ENCODE measurements at regions not wholly inside any gene's neighbourhood (a gene's known extent, or its start where the extent isn't known, plus 50 kb on each side); places are given as distances from the start of the nearest gene placed in this dataset.
"Not testable (repeated sequence)": the region's sequence is repeated elsewhere in the genome, so short reads cannot be mapped to it uniquely, and the experiment has no call there.

DNA sequence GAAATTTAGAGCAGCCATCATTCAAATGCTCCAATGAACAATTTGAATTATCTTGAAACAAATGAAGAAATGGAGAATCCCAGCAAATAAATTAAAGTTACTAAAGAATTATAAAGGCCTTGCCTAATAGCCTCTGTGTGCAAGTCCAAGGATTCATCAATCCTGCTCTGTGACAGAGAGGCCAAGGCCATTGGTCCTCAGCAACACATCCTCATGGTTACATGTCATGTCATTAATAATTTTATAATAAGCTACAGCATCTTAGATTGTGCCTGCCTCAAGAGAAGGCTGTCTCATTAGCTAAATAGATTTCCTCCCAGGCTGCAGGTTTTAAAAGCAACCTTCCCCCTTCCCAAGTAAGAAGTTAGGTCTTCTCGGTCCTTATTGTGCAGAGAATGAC lies 611.6 kb downstream of the FBXO15 start:
- no peaks in the 10 kb centered on the region for H3K27me3 ChIP-seq (ENCODE audit: insufficient read depth in 3 of 3, low read length in 2 of 3)
- intact Hi-C loops (cut with DNase I), result no loop called here
- ATAC-seq (no peak), DNase-seq (no peak)
- no peaks in the 10 kb centered on the region for H3K9me3 ChIP-seq
- TF ChIP-seq, protein P1, sequence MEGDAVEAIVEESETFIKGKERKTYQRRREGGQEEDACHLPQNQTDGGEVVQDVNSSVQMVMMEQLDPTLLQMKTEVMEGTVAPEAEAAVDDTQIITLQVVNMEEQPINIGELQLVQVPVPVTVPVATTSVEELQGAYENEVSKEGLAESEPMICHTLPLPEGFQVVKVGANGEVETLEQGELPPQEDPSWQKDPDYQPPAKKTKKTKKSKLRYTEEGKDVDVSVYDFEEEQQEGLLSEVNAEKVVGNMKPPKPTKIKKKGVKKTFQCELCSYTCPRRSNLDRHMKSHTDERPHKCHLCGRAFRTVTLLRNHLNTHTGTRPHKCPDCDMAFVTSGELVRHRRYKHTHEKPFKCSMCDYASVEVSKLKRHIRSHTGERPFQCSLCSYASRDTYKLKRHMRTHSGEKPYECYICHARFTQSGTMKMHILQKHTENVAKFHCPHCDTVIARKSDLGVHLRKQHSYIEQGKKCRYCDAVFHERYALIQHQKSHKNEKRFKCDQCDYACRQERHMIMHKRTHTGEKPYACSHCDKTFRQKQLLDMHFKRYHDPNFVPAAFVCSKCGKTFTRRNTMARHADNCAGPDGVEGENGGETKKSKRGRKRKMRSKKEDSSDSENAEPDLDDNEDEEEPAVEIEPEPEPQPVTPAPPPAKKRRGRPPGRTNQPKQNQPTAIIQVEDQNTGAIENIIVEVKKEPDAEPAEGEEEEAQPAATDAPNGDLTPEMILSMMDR (IDR thresholded peaks at IDR 0.05), result no peak
- no peak overlapping the region for H3K4me3 ChIP-seq
- WGBS, 3 donors, result 47 to 96% (median 92%) methylated on average over 1 of the region's 1 CpG
- H3K4me1 ChIP-seq, result no peaks in the 10 kb centered on the region
- H3K36me3 ChIP-seq (ENCODE audit: insufficient read depth in 1 of 2, low read depth in 1 of 2), result no peaks in the 10 kb centered on the region
- no peak overlapping the region for H3K27ac ChIP-seq

DNA sequence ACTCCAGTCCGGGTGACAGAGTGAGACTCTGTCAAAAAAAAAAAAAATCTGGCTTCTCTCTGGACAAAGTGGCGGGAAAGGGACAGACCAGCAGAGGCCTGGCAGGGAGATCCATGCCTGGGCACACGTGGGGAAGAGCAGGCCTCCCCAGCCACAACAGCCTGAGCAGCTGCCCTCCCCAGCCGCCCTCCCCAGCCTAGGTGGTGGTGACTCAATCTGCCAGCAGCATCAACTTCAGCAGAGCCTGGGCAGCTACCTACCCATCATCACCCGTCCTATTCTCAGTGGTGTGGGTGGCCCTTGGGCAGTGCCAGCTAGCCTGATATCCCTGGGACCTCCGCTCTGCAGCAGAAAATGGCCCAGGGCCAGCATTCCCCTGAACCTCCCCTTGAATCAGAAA lies 612.4 kb downstream of the FBXO15 start:
- Histone ChIP-seq H3K9me3 (no peaks in the 10 kb centered on the region), H3K4me3 (no peak overlapping the region), H3K27ac (no peak overlapping the region), H3K36me3 (ENCODE audit: insufficient read depth in 1 of 2, low read depth in 1 of 2) (no peaks in the 10 kb centered on the region), H3K27me3 (ENCODE audit: insufficient read depth in 3 of 3, low read length in 2 of 3) (no peaks in the 10 kb centered on the region), H3K4me1 (no peaks in the 10 kb centered on the region)
- intact Hi-C loops (cut with DNase I), result no loop called here
- no peak for ATAC-seq
- 72 to 80% (median 74%) methylated on average over 5 to 6 of the region's 6 CpGs for WGBS, 3 donors
- TF ChIP-seq, protein P1 (IDR thresholded peaks at IDR 0.05), result no peak
- DNase-seq, result no peak

DNA sequence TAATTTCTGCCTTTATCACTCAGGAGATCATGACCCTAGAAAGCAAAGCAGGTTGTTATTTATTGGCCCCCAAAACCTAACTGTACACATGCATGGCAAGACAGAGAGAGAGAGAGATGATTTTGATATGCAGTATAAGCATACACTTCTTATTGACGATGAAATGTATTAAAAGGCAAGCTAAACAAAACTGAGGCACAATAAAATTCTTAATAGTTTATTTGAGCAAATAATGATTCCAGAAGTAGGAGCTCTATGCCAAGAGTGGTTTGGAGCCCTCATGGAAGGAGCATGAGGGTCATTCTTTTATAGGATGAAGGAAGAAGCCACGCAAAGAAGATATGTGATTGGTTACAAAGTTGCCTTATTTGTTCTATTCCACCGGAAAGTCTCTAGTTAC lies 616.0 kb downstream of the FBXO15 start:
- Histone ChIP-seq H3K4me1 (no peaks in the 10 kb centered on the region), H3K9me3 (no peaks in the 10 kb centered on the region), H3K27me3 (ENCODE audit: insufficient read depth in 3 of 3, low read length in 2 of 3) (no peaks in the 10 kb centered on the region), H3K36me3 (ENCODE audit: insufficient read depth in 1 of 2, low read depth in 1 of 2) (no peaks in the 10 kb centered on the region), H3K27ac (no peak overlapping the region), H3K4me3 (no peak overlapping the region)
- TF ChIP-seq, protein P1 (IDR thresholded peaks at IDR 0.05), result no peak
- DNase-seq (no peak), ATAC-seq (no peak)
- 94 to 98% (median 95%) methylated on average over 3 of the region's 3 CpGs for WGBS, 3 donors
- intact Hi-C loops (cut with DNase I), result no loop called here

DNA sequence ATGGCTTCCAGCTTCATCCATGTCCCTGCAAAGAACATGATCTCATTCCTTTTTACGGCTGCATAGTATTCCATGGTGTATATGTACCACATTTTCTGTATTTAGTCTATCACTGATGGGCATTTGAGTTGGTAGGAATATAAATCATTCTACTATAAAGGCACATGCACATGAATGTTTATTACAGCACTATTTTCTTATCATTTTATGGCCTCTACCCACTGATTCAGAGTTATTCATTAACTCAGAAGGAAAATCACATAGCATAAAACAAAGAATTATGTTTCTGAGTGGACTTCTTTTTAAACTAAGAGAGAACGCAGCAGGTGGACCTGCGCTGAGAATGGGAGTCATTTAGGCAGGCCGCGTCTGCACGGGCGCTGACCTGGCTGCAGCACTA lies 619.6 kb downstream of the FBXO15 start:
- H3K36me3 ChIP-seq (ENCODE audit: insufficient read depth in 1 of 2, low read depth in 1 of 2), result no peaks in the 10 kb centered on the region
- no peak for DNase-seq
- TF ChIP-seq, protein P1 (IDR thresholded peaks at IDR 0.05), result no peak
- H3K27me3 ChIP-seq (ENCODE audit: insufficient read depth in 3 of 3, low read length in 2 of 3), result no peaks in the 10 kb centered on the region
- no peaks in the 10 kb centered on the region for H3K9me3 ChIP-seq
- H3K4me1 ChIP-seq, result no peaks in the 10 kb centered on the region
- 87 to 94% (median 89%) methylated on average over 7 of the region's 7 CpGs for WGBS, 3 donors
- no peak overlapping the region for H3K27ac ChIP-seq
- intact Hi-C loops (cut with DNase I), result no loop called here
- H3K4me3 ChIP-seq, result no peak overlapping the region
- no peak for ATAC-seq

DNA sequence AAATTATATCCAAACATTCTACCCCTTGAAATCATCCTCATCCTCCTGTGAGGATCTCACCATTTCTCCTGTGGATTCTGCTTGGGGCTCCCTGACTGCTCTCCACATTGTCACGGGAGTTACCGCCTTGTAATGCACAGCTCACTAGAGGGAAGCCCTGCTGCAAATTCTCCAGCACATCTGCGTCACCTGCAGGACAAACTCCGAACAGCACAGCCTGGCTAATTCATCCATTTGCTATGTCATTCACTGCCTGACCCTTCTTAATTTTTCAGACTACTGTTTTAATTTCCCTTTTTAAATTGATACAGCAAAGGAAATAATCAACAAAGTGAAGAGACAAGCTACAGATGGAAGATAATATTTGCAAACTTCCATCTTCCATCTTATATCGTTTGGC lies 627.4 kb downstream of the FBXO15 start:
- no peak for ATAC-seq
- TF ChIP-seq, protein P1 (IDR thresholded peaks at IDR 0.05), result no peak

DNA sequence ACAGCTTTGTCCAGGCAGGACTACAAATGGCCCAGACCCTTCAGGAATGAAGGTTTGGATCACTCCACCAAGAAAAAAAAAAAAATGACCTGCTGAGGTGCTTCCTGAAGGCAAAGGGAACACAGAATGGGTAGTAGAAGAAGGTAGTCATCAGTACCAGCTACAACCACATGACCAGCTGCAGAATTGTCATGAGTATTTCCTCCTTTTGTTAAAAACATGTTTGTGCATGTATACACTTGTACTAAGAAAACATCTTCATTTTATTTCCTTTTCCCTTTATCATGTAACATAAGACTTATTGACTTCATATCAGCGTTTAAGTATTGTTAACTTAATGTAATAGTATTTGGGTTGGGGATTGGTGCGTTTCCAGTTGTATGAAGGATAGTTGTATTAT lies 631.6 kb downstream of the FBXO15 start:
- intact Hi-C loops (cut with DNase I); H3K9me3 ChIP-seq: not testable (repeated sequence)
- 92 to 98% (median 93%) methylated on average over 2 of the region's 2 CpGs for whole genome bisulfite sequencing, 3 donors

More for the DNA sequence above, 627.4 kb downstream of the FBXO15 start:
- Histone ChIP-seq H3K9me3 (no peaks in the 10 kb centered on the region), H3K27me3 (ENCODE audit: insufficient read depth in 3 of 3, low read length in 2 of 3) (no peaks in the 10 kb centered on the region), H3K36me3 (ENCODE audit: insufficient read depth in 1 of 2, low read depth in 1 of 2) (no peaks in the 10 kb centered on the region), H3K4me1 (no peaks in the 10 kb centered on the region), H3K27ac (no peak overlapping the region), H3K4me3 (no peak overlapping the region)
- intact Hi-C loops (cut with DNase I), result no loop called here
- 59 to 70% (median 64%) methylated on average over 5 of the region's 5 CpGs for WGBS, 3 donors
- no peak for DNase-seq

More for the DNA sequence above, 631.6 kb downstream of the FBXO15 start:
- not testable (repeated sequence) for H3K36me3 ChIP-seq (ENCODE audit: insufficient read depth in 1 of 2, low read depth in 1 of 2); H3K4me1 ChIP-seq; ATAC-seq; H3K27me3 ChIP-seq (ENCODE audit: insufficient read depth in 3 of 3, low read length in 2 of 3); H3K4me3 ChIP-seq; DNase-seq; H3K27ac ChIP-seq
